ENCODE measurements at regions not wholly inside any gene's neighbourhood (a gene's known extent, or its start where the extent isn't known, plus 50 kb on each side); places are given as distances from the start of the nearest gene placed in this dataset.

GRCh38 chr4:45985038-45985437 lies 138.8 kb downstream of the GABRG1 start:
- FAIRE-seq, result no peak

GRCh38 chr4:45971108-45971507 lies 152.7 kb downstream of the GABRG1 start:
- FAIRE-seq, result no peak

- FAIRE-seq, result no peak
Measured at GRCh38 chr4:45957353-45957752, 166.5 kb downstream of the GABRG1 start.

GRCh38 chr4:45954276-45954675 lies 169.6 kb downstream of the GABRG1 start:
- FAIRE-seq, result no peak

GRCh38 chr4:45951153-45951552 lies 172.7 kb downstream of the GABRG1 start:
- FAIRE-seq, result no peak

GRCh38 chr4:45946699-45947098 lies 177.2 kb downstream of the GABRG1 start:
- FAIRE-seq, result no peak

- FAIRE-seq, result no peak
Measured at GRCh38 chr4:45944000-45944399, 179.9 kb downstream of the GABRG1 start.

GRCh38 chr4:45939056-45939455 lies 184.8 kb downstream of the GABRG1 start:
- FAIRE-seq, result no peak

- FAIRE-seq, result no peak
Measured at GRCh38 chr4:45931154-45931553, 192.7 kb downstream of the GABRG1 start.

- no peak for FAIRE-seq
Measured at GRCh38 chr4:45927641-45928040, 196.2 kb downstream of the GABRG1 start.

GRCh38 chr4:45925809-45926208 lies 198.0 kb downstream of the GABRG1 start:
- no peak for FAIRE-seq

GRCh38 chr4:45920861-45921260 lies 203.0 kb downstream of the GABRG1 start:
- no peak for FAIRE-seq

- no peak for FAIRE-seq
Measured at GRCh38 chr4:45910511-45910910, 213.3 kb downstream of the GABRG1 start.

GRCh38 chr4:45897946-45898585 lies 225.8 kb downstream of the GABRG1 start:
- FAIRE-seq, result no peak

GRCh38 chr4:45883421-45883820 lies 240.4 kb downstream of the GABRG1 start:
- FAIRE-seq, result no peak

- no peak for FAIRE-seq
Measured at GRCh38 chr4:45876235-45876890, 247.5 kb downstream of the GABRG1 start.

- no peak for FAIRE-seq
Measured at GRCh38 chr4:45869184-45869583, 254.7 kb downstream of the GABRG1 start.

GRCh38 chr4:45865781-45866180 lies 258.1 kb downstream of the GABRG1 start:
- no peak for FAIRE-seq

GRCh38 chr4:45855857-45856256 lies 268.0 kb downstream of the GABRG1 start:
- no peak for FAIRE-seq

- FAIRE-seq, result no peak
Measured at GRCh38 chr4:45846016-45846415, 277.8 kb downstream of the GABRG1 start.

- no peak for FAIRE-seq
Measured at GRCh38 chr4:45841791-45842190, 282.1 kb downstream of the GABRG1 start.

- FAIRE-seq, result no peak
Measured at GRCh38 chr4:45831692-45832091, 292.2 kb downstream of the GABRG1 start.

- FAIRE-seq, result no peak
Measured at GRCh38 chr4:45803994-45804393, 319.9 kb downstream of the GABRG1 start.

GRCh38 chr4:45795135-45795534 lies 328.7 kb downstream of the GABRG1 start:
- no peak for FAIRE-seq

GRCh38 chr4:45778514-45778913 lies 345.3 kb downstream of the GABRG1 start:
- FAIRE-seq, result no peak

All from G401.6 (cell line).